ENCODE measurements at regions not wholly inside any gene's neighbourhood (a gene's known extent, or its start where the extent isn't known, plus 50 kb on each side); places are given as distances from the start of the nearest gene placed in this dataset.

DNA sequence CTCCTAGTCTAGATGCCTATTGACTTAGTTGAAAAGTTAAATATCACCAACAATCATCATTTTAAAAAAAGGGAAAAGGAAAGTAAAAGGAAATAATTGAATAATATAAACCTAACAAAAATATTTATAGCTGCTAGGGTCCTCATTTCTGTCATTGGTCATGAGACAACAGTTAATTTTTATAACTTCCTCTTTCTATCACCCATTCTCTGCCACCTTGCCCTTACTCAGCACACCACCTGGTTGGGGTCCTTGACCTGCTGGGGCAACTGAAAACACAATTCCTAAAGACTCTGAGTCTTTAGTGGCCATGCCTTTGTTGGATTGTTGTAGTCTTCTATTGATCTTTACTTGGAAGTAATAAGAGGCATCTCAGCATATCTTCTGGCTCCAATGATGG, 179.5 kb upstream of the MAST4 start:
- TF ChIP-seq, protein P1, sequence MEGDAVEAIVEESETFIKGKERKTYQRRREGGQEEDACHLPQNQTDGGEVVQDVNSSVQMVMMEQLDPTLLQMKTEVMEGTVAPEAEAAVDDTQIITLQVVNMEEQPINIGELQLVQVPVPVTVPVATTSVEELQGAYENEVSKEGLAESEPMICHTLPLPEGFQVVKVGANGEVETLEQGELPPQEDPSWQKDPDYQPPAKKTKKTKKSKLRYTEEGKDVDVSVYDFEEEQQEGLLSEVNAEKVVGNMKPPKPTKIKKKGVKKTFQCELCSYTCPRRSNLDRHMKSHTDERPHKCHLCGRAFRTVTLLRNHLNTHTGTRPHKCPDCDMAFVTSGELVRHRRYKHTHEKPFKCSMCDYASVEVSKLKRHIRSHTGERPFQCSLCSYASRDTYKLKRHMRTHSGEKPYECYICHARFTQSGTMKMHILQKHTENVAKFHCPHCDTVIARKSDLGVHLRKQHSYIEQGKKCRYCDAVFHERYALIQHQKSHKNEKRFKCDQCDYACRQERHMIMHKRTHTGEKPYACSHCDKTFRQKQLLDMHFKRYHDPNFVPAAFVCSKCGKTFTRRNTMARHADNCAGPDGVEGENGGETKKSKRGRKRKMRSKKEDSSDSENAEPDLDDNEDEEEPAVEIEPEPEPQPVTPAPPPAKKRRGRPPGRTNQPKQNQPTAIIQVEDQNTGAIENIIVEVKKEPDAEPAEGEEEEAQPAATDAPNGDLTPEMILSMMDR (IDR thresholded peaks at IDR 0.05): no peak
- TF ChIP-seq EZH2 (IDR thresholded peaks at IDR 0.05) (no peak), EZH2phosphoT487 (IDR thresholded peaks at IDR 0.05) (no peak)

Data from neural progenitor cell (in vitro differentiated cells).